ENCODE measurements at regions not wholly inside any gene's neighbourhood (a gene's known extent, or its start where the extent isn't known, plus 50 kb on each side); places are given as distances from the start of the nearest gene placed in this dataset.
"Not testable (repeated sequence)": the region's sequence is repeated elsewhere in the genome, so short reads cannot be mapped to it uniquely, and the experiment has no call there.

DNA sequence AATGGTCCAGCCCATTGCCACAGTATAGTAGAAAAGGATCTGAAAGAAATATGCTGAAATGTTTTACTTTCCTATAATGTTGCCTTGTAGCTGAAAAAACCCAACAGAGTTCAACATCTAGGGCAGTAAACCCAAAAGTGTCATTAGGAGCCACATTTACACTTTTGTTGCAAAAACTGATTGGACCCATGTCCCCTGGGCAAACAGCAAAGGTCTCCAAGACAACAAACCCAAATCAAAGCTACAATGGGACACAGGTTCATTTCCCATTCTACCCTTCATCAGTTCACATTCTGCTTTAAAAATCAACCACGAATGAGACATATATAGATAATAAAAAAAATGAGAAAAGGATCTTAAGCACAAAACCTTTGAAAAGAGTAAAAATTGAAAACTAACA, 744.8 kb downstream of the PCDH17 start:
- Mint-ChIP-seq H3K4me3 (no peak overlapping the region), H3K36me3 (no peaks in the 10 kb centered on the region), H3K27ac (no peak overlapping the region), H3K4me1 (no peaks in the 10 kb centered on the region), H3K27me3 (no peaks in the 10 kb centered on the region), H3K9me3 (peaks cover 3 to 8% (median 5%) of the 10 kb centered on the region in 3 donors)
- Histone ChIP-seq H3K27me3 (replicated peaks in 1 of 2; ENCODE audit: control insufficient read depth in 2 of 2, extremely low read depth in 1 of 2, insufficient read depth in 2 of 2, low read length in 1 of 2) (no peaks in the 10 kb centered on the region), H3K27ac (ENCODE audit: low read length) (no peak overlapping the region), H3K4me1 (ENCODE audit: control insufficient read depth in 1 of 2, extremely low read depth in 1 of 2, insufficient read depth in 2 of 2, low read length in 2 of 2) (no peaks in the 10 kb centered on the region), H3K9me3 (no peaks in the 10 kb centered on the region), H3K36me3 (ENCODE audit: control insufficient read depth in 2 of 2, extremely low read depth in 1 of 2, insufficient read depth in 1 of 2, low read length in 1 of 2) (no peaks in the 10 kb centered on the region), H3K4me3 (ENCODE audit: control insufficient read depth in 1 of 2, extremely low read depth in 1 of 2, low read length in 1 of 2) (no peak overlapping the region)
- ChIA-PET CTCF (no interaction called here), POLR2A (no interaction called here)
- no CpG with 5 or more reads among the region's 1 CpG for WGBS (ENCODE audit: insufficient coverage)
- no peak for ATAC-seq (replicated peaks in 1 of 4)
- no peak for DNase-seq

DNA sequence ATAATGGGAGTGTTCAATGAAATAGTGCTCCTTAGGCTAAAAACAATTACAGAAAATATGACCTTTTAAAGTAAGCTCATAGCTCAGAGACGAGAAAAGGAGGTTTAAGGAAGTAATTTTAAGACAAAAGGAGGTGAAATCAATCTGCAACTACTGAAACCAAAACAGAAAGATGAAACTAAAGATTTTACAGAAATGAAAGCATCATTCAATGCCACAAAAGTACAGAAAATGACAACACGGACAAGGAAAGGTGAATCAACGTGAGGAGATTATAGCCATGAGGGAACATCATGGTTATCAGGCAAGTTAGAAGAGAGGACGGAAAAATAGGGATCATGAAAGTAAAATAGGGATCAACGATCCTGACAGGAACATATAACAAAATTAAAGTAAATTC, 745.2 kb downstream of the PCDH17 start:
- Mint-ChIP-seq H3K27ac (no peak overlapping the region), H3K9me3 (peaks cover 2 to 8% (median 5%) of the 10 kb centered on the region in 3 donors), H3K4me1 (no peaks in the 10 kb centered on the region), H3K4me3 (no peak overlapping the region), H3K36me3 (no peaks in the 10 kb centered on the region), H3K27me3 (no peaks in the 10 kb centered on the region)
- no peak overlapping the region for H3K27ac ChIP-seq (ENCODE audit: low read length)
- no CpG with 5 or more reads among the region's 5 CpGs for WGBS (ENCODE audit: insufficient coverage)
- H3K4me3 ChIP-seq (ENCODE audit: control insufficient read depth in 1 of 2, extremely low read depth in 1 of 2, low read length in 1 of 2), result no peak overlapping the region
- no peaks in the 10 kb centered on the region for H3K9me3 ChIP-seq
- DNase-seq (no peak), ATAC-seq (replicated peaks in 1 of 4) (no peak)
- ChIA-PET POLR2A (no interaction called here), CTCF (no interaction called here)
- no peaks in the 10 kb centered on the region for H3K36me3 ChIP-seq (ENCODE audit: control insufficient read depth in 2 of 2, extremely low read depth in 1 of 2, insufficient read depth in 1 of 2, low read length in 1 of 2)
- no peaks in the 10 kb centered on the region for H3K27me3 ChIP-seq (replicated peaks in 1 of 2; ENCODE audit: control insufficient read depth in 2 of 2, extremely low read depth in 1 of 2, insufficient read depth in 2 of 2, low read length in 1 of 2)
- H3K4me1 ChIP-seq (ENCODE audit: control insufficient read depth in 1 of 2, extremely low read depth in 1 of 2, insufficient read depth in 2 of 2, low read length in 2 of 2), result no peaks in the 10 kb centered on the region

DNA sequence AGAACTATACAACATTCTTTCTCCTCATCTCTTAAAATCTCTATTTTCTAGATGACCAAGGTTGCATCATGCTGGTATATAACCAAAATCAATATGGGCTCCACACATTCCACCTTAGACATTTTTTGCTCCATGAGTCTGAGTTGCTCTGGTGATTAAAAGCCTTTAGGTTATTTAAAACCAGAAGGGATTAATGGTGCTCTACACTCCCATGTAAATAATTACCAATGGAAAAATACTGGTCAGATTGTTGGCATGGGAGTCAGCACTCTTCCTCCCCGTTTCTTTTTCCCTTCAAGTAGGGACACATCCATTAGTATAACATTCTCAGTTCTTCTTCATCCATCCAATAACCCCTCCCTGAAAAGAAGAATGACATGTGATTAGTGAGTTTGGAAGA, 747.7 kb downstream of the PCDH17 start:
- H3K36me3 Mint-ChIP-seq, result no peaks in the 10 kb centered on the region
- no peaks in the 10 kb centered on the region for H3K27me3 Mint-ChIP-seq
- Histone ChIP-seq H3K27me3 (replicated peaks in 1 of 2; ENCODE audit: control insufficient read depth in 2 of 2, extremely low read depth in 1 of 2, insufficient read depth in 2 of 2, low read length in 1 of 2) (no peaks in the 10 kb centered on the region), H3K9me3 (no peaks in the 10 kb centered on the region), H3K4me1 (ENCODE audit: control insufficient read depth in 1 of 2, extremely low read depth in 1 of 2, insufficient read depth in 2 of 2, low read length in 2 of 2) (no peaks in the 10 kb centered on the region), H3K4me3 (ENCODE audit: control insufficient read depth in 1 of 2, extremely low read depth in 1 of 2, low read length in 1 of 2) (no peak overlapping the region), H3K36me3 (ENCODE audit: control insufficient read depth in 2 of 2, extremely low read depth in 1 of 2, insufficient read depth in 1 of 2, low read length in 1 of 2) (no peaks in the 10 kb centered on the region), H3K27ac (ENCODE audit: low read length) (no peak overlapping the region)
- no peak for DNase-seq
- H3K9me3 Mint-ChIP-seq, result peaks cover 2 to 8% (median 5%) of the 10 kb centered on the region in 3 donors
- WGBS (ENCODE audit: insufficient coverage), result no CpG with 5 or more reads among the region's 1 CpG
- no peak overlapping the region for H3K27ac Mint-ChIP-seq
- ChIA-PET POLR2A (no interaction called here), CTCF (no interaction called here)
- no peaks in the 10 kb centered on the region for H3K4me1 Mint-ChIP-seq
- no peak for ATAC-seq (replicated peaks in 1 of 4)
- no peak overlapping the region for H3K4me3 Mint-ChIP-seq

DNA sequence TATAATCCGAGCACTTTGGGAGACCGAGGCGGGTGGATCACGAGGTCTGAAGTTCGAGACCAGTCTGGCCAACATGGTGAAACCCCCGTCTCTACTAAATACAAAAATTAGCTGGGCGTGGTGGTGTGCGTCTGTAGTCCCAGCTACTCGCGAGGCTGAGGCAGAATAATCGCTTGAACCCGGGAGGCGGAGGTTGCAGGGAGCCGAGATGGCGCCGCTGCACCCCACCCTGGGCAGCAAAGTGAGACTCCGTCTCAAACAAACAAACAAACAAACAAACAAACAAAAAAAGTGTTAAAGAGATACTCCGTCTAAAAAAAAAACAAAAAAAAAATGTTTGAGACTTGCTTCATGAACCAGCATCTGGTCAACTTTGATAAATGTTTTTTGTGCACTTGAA, 753.8 kb downstream of the PCDH17 start:
- H3K27me3 Mint-ChIP-seq; H3K27me3 ChIP-seq (replicated peaks in 1 of 2; ENCODE audit: control insufficient read depth in 2 of 2, extremely low read depth in 1 of 2, insufficient read depth in 2 of 2, low read length in 1 of 2); H3K36me3 ChIP-seq (ENCODE audit: control insufficient read depth in 2 of 2, extremely low read depth in 1 of 2, insufficient read depth in 1 of 2, low read length in 1 of 2); H3K4me3 ChIP-seq (ENCODE audit: control insufficient read depth in 1 of 2, extremely low read depth in 1 of 2, low read length in 1 of 2); H3K27ac Mint-ChIP-seq; H3K27ac ChIP-seq (ENCODE audit: low read length); POLR2A ChIA-PET; ATAC-seq (replicated peaks in 1 of 4); CTCF ChIA-PET; H3K9me3 ChIP-seq; H3K4me3 Mint-ChIP-seq; H3K36me3 Mint-ChIP-seq; H3K4me1 ChIP-seq (ENCODE audit: control insufficient read depth in 1 of 2, extremely low read depth in 1 of 2, insufficient read depth in 2 of 2, low read length in 2 of 2); H3K4me1 Mint-ChIP-seq; H3K9me3 Mint-ChIP-seq; DNase-seq: not testable (repeated sequence)
- 94% methylated on average over 6 of the region's 18 CpGs for WGBS (ENCODE audit: insufficient coverage)

DNA sequence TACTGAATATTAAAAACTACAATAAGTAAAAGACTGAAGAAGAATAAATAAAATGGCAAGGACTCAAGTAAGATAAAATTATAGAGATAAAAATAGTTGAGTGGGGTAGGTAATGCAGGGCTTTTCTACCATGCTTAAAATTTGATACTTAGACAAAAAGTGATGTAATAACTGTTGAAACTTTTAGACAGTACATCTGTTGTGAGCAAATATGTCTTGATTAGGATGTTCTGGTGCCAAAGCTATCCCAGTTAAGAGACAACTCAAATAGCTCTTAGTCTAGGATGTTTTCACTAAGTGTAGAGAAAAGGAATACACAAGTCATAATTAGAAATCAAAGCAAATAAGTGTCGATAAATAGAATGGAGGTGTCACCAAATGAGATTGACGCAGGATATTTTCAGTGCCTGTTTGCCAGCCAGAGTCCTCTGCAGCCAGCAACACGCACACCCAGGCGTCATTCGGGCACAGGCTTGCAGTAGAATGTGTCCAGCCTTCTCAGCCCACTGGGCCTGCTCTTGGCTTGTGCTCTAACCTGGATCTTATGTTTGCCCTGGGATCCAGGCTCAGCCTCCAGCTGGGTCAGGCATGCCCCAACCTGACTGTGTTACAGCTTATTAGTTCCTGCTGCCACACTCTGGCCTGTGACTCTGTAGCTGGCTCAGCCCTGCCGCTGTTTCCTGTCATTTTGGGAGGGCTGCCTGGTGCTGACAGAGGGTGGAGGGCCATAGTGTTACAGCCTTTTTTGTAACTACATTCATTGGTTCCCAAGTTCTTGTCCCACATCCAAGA, 766.2 kb downstream of the PCDH17 start:
- no peak overlapping the region for H3K27ac Mint-ChIP-seq
- H3K27ac ChIP-seq (ENCODE audit: low read length), result no peak overlapping the region
- no peak overlapping the region for H3K4me3 Mint-ChIP-seq
- no peaks in the 10 kb centered on the region for H3K27me3 Mint-ChIP-seq
- ChIA-PET POLR2A (no interaction called here), CTCF (no interaction called here)
- DNase-seq, result no peak
- no peak for ATAC-seq (replicated peaks in 1 of 4)
- no peaks in the 10 kb centered on the region for H3K4me1 Mint-ChIP-seq
- no peaks in the 10 kb centered on the region for H3K27me3 ChIP-seq (replicated peaks in 1 of 2; ENCODE audit: control insufficient read depth in 2 of 2, extremely low read depth in 1 of 2, insufficient read depth in 2 of 2, low read length in 1 of 2)
- no peaks in the 10 kb centered on the region for H3K36me3 ChIP-seq (ENCODE audit: control insufficient read depth in 2 of 2, extremely low read depth in 1 of 2, insufficient read depth in 1 of 2, low read length in 1 of 2)
- H3K9me3 ChIP-seq, result no peaks in the 10 kb centered on the region
- 93% methylated on average over 5 of the region's 6 CpGs for WGBS (ENCODE audit: insufficient coverage)
- H3K36me3 Mint-ChIP-seq, result no peaks in the 10 kb centered on the region
- no peaks in the 10 kb centered on the region for H3K4me1 ChIP-seq (ENCODE audit: control insufficient read depth in 1 of 2, extremely low read depth in 1 of 2, insufficient read depth in 2 of 2, low read length in 2 of 2)
- no peak overlapping the region for H3K4me3 ChIP-seq (ENCODE audit: control insufficient read depth in 1 of 2, extremely low read depth in 1 of 2, low read length in 1 of 2)
- peaks cover 16 to 31% (median 24%) of the 10 kb centered on the region in 3 donors for H3K9me3 Mint-ChIP-seq

DNA sequence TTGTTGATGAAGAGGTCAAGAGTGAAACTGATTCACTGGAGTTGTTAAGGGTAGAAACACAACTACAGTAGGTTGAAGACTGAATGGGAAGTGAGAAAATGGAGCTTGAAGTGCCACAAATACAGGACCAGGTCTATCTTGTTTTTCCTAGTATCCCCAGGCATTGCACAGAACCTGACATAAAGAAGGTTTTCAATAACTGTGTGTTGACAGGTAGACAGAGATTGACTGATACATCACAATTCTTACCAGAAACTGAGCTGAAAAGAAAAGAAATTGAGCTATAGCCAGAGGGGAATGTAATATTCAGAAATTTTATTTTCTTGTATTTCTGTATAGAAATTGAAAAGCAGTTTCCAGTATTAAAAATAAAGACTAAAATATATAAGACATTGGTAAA, 767.7 kb downstream of the PCDH17 start:
- Mint-ChIP-seq H3K27ac (no peak overlapping the region), H3K9me3 (peaks cover 17 to 36% (median 23%) of the 10 kb centered on the region in 3 donors)
- POLR2A ChIA-PET, result no interaction called here

DNA sequence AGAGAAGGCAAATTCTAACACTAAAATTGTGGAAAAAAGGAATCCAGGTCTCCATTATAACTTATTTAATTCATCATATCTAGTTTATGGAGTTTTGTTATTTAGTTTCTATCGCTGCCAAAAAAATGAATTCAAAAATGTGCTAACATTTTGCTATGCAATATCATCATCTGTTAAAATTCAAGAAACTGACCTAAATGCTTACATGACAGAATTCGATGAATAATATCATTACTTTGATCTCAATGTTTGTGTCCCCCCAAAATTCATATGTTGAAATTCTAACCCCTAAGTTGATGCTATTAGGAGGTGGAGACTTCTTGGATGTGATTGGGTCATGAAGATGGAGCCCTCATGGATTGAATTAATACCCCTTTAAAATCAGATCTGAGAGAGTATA, 775.0 kb downstream of the PCDH17 start:
- Mint-ChIP-seq H3K36me3 (no peaks in the 10 kb centered on the region), H3K9me3 (peaks cover 10 to 16% (median 14%) of the 10 kb centered on the region in 3 donors), H3K4me1 (no peaks in the 10 kb centered on the region), H3K27me3 (no peaks in the 10 kb centered on the region), H3K4me3 (no peak overlapping the region), H3K27ac (no peak overlapping the region)
- no peak for DNase-seq
- Histone ChIP-seq H3K4me3 (ENCODE audit: control insufficient read depth in 1 of 2, extremely low read depth in 1 of 2, low read length in 1 of 2) (no peak overlapping the region), H3K36me3 (ENCODE audit: control insufficient read depth in 2 of 2, extremely low read depth in 1 of 2, insufficient read depth in 1 of 2, low read length in 1 of 2) (no peaks in the 10 kb centered on the region), H3K27ac (ENCODE audit: low read length) (no peak overlapping the region), H3K4me1 (ENCODE audit: control insufficient read depth in 1 of 2, extremely low read depth in 1 of 2, insufficient read depth in 2 of 2, low read length in 2 of 2) (no peaks in the 10 kb centered on the region), H3K9me3 (no peaks in the 10 kb centered on the region), H3K27me3 (replicated peaks in 1 of 2; ENCODE audit: control insufficient read depth in 2 of 2, extremely low read depth in 1 of 2, insufficient read depth in 2 of 2, low read length in 1 of 2) (no peaks in the 10 kb centered on the region)
- ATAC-seq (replicated peaks in 1 of 4), result no peak
- ChIA-PET CTCF (no interaction called here), POLR2A (no interaction called here)
- WGBS (ENCODE audit: insufficient coverage), result no CpG with 5 or more reads among the region's 2 CpGs

More for the DNA sequence above, 767.7 kb downstream of the PCDH17 start:
- Histone ChIP-seq H3K4me3 (ENCODE audit: control insufficient read depth in 1 of 2, extremely low read depth in 1 of 2, low read length in 1 of 2) (no peak overlapping the region), H3K4me1 (ENCODE audit: control insufficient read depth in 1 of 2, extremely low read depth in 1 of 2, insufficient read depth in 2 of 2, low read length in 2 of 2) (no peaks in the 10 kb centered on the region), H3K9me3 (no peaks in the 10 kb centered on the region), H3K27ac (ENCODE audit: low read length) (no peak overlapping the region), H3K27me3 (replicated peaks in 1 of 2; ENCODE audit: control insufficient read depth in 2 of 2, extremely low read depth in 1 of 2, insufficient read depth in 2 of 2, low read length in 1 of 2) (no peaks in the 10 kb centered on the region), H3K36me3 (ENCODE audit: control insufficient read depth in 2 of 2, extremely low read depth in 1 of 2, insufficient read depth in 1 of 2, low read length in 1 of 2) (no peaks in the 10 kb centered on the region)
- Mint-ChIP-seq H3K27me3 (no peaks in the 10 kb centered on the region), H3K36me3 (no peaks in the 10 kb centered on the region), H3K4me1 (no peaks in the 10 kb centered on the region), H3K4me3 (no peak overlapping the region)
- DNase-seq, result no peak
- ATAC-seq (replicated peaks in 1 of 4), result no peak
- CTCF ChIA-PET, result no interaction called here

All from T-cell (primary cell).